Activated CD4-positive, CD25-positive, alpha-beta regulatory T cell treated with anti-CD3 and anti-CD28 coated beads, Interleukin-2, amount 50 U/mL, for 16 hours (primary cell): ENCODE measurements at regions not wholly inside any gene's neighbourhood (a gene's known extent, or its start where the extent isn't known, plus 50 kb on each side); places are given as distances from the start of the nearest gene placed in this dataset.
"Not testable (repeated sequence)": the region's sequence is repeated elsewhere in the genome, so short reads cannot be mapped to it uniquely, and the experiment has no call there.

Experiments
- DNase-seq: peaks from one replicate; pipeline ENCODE4 v3.0.0-alpha.2; 2020; ENCODE audit warnings: low read depth, low spot score

GRCh38 chr7:114802632-114803031 lies 119.3 kb upstream of the MDFIC start:
- DNase-seq, result no peak

GRCh38 chr7:114806590-114807162 lies 115.2 kb upstream of the MDFIC start:
- no peak for DNase-seq

GRCh38 chr7:114812570-114812969 lies 109.3 kb upstream of the MDFIC start:
- no peak for DNase-seq

- no peak for DNase-seq
Measured at GRCh38 chr7:114813624-114814023, 108.3 kb upstream of the MDFIC start.

- not testable (repeated sequence) for DNase-seq
Measured at GRCh38 chr7:114817036-114817435, 104.9 kb upstream of the MDFIC start.

- DNase-seq, result no peak
Measured at GRCh38 chr7:114818501-114818900, 103.4 kb upstream of the MDFIC start.

- no peak for DNase-seq
Measured at GRCh38 chr7:114819616-114820362, 102.1 kb upstream of the MDFIC start.

- no peak for DNase-seq
Measured at GRCh38 chr7:114821030-114821900, 100.6 kb upstream of the MDFIC start.

GRCh38 chr7:114822131-114822530 lies 99.8 kb upstream of the MDFIC start:
- no peak for DNase-seq

- DNase-seq, result no peak
Measured at GRCh38 chr7:114822844-114823243, 99.0 kb upstream of the MDFIC start.

GRCh38 chr7:114823290-114823689 lies 98.6 kb upstream of the MDFIC start:
- DNase-seq, result no peak

- no peak for DNase-seq
Measured at GRCh38 chr7:114825423-114825951, 96.4 kb upstream of the MDFIC start.

- DNase-seq, result no peak
Measured at GRCh38 chr7:114830952-114831351, 90.9 kb upstream of the MDFIC start.

- no peak for DNase-seq
Measured at GRCh38 chr7:114832906-114833595, 88.8 kb upstream of the MDFIC start.

GRCh38 chr7:114835303-114835702 lies 86.6 kb upstream of the MDFIC start:
- DNase-seq, result no peak

GRCh38 chr7:114835861-114836260 lies 86.0 kb upstream of the MDFIC start:
- no peak for DNase-seq

GRCh38 chr7:114842551-114843065 lies 79.3 kb upstream of the MDFIC start:
- DNase-seq, result no peak

GRCh38 chr7:114843102-114843501 lies 78.8 kb upstream of the MDFIC start:
- no peak for DNase-seq

GRCh38 chr7:114851406-114852061 lies 70.4 kb upstream of the MDFIC start:
- DNase-seq, result no peak

GRCh38 chr7:114852293-114852692 lies 69.6 kb upstream of the MDFIC start:
- DNase-seq, result no peak

- DNase-seq, result no peak
Measured at GRCh38 chr7:114853189-114853588, 68.7 kb upstream of the MDFIC start.
